OCI-LY1 (cell line): ENCODE measurements at regions not wholly inside any gene's neighbourhood (a gene's known extent, or its start where the extent isn't known, plus 50 kb on each side); places are given as distances from the start of the nearest gene placed in this dataset.

ENCODE experiments used
- H2AFZ ChIP-seq: fragments of 200-600 bp; sonication (generic), shearing (Covaris generic); 2 replicates; pipeline ENCODE4 v1.6.0; 2014; ENCODE audit warnings: antibody characterized with exemption, mild to moderate bottlenecking, low read length
- H3F3A ChIP-seq: fragments of 200-600 bp; sonication (generic), shearing (Covaris generic); 2 replicates; pipeline ENCODE4 v1.6.0; 2014; ENCODE audit warnings: mild to moderate bottlenecking, antibody characterized with exemption, low read length, moderate library complexity; ENCODE audit not compliant: insufficient read depth
- H3K27ac ChIP-seq: fragments of 200-600 bp; sonication (generic); 2 replicates; pipeline ENCODE4 v1.5.1; 2014; ENCODE audit warnings: low read length, mixed run types, mild to moderate bottlenecking, low read depth; ENCODE audit not compliant: poor library complexity, severe bottlenecking
- H3K27me3 ChIP-seq: fragments of 200-600 bp; sonication (generic); 2 replicates; pipeline ENCODE4 v1.6.0; 2014; ENCODE audit warnings: antibody characterized with exemption, mild to moderate bottlenecking, low read length, moderate library complexity; ENCODE audit not compliant: insufficient read depth
- H3K36me3 ChIP-seq: fragments of 200-600 bp; sonication (generic); 2 replicates; pipeline ENCODE4 v1.6.1; 2014; ENCODE audit warnings: mild to moderate bottlenecking, antibody characterized with exemption, low read length, moderate library complexity, mixed read lengths; ENCODE audit not compliant: insufficient read depth
- H3K4me1 ChIP-seq: fragments of 200-600 bp; sonication (generic); 2 replicates; pipeline ENCODE4 v1.5.1; 2014; ENCODE audit warnings: mild to moderate bottlenecking, low read length, moderate library complexity; ENCODE audit not compliant: insufficient read depth, severe bottlenecking
- H3K4me2 ChIP-seq: fragments of 200-600 bp; sonication (generic), shearing (Covaris generic); 2 replicates; pipeline ENCODE4 v1.6.1; 2014; ENCODE audit warnings: low read length
- H3K4me3 ChIP-seq: fragments of 200-600 bp; sonication (generic); 2 replicates; pipeline ENCODE4 v1.5.1; 2014; ENCODE audit warnings: low read length, low read depth, mild to moderate bottlenecking, mixed read lengths; ENCODE audit not compliant: poor library complexity, severe bottlenecking
- H3K79me2 ChIP-seq: fragments of 200-600 bp; shearing (Covaris generic); 2 replicates; pipeline ENCODE4 v1.6.1; 2016; ENCODE audit warnings: mixed run types, low read length, mixed read lengths; ENCODE audit not compliant: insufficient read depth
- H3K9ac ChIP-seq: fragments of 200-600 bp; sonication (generic), shearing (Covaris generic); 2 replicates; pipeline ENCODE4 v1.6.1; 2014; ENCODE audit warnings: mild to moderate bottlenecking, low read length, mixed read lengths
- H3K9me2 ChIP-seq: fragments of 200-600 bp; sonication (generic), shearing (Covaris generic); 2 replicates; pipeline ENCODE4 v1.6.1; 2014; ENCODE audit warnings: low read depth, mild to moderate bottlenecking, low read length, mixed read lengths
- H3K9me3 ChIP-seq: fragments of 200-600 bp; shearing (Covaris generic); 2 replicates; pipeline ENCODE4 v1.6.1; 2014; ENCODE audit warnings: low read length, mixed read lengths
- H4K20me1 ChIP-seq: fragments of 200-600 bp; sonication (generic), shearing (Covaris generic); 2 replicates; pipeline ENCODE4 v1.6.0; 2016; ENCODE audit warnings: mild to moderate bottlenecking, low read length; ENCODE audit not compliant: insufficient read depth
- EZH2 ChIP-seq: fragments of 200-600 bp; sonication (generic), shearing (Covaris generic); IDR thresholded peaks from 2 replicates; pipeline ENCODE4 v1.8.0; 2017; ENCODE audit warnings: borderline replicate concordance, mixed run types, mild to moderate bottlenecking, antibody characterized with exemption, low read length, moderate library complexity, mixed read lengths
- TF ChIP-seq, protein P1 (sequence below): fragments of 200-600 bp; sonication (generic), shearing (Covaris generic); IDR thresholded peaks from 2 replicates; pipeline ENCODE4 v1.5.1; 2017; ENCODE audit warnings: mild to moderate bottlenecking, antibody characterized with exemption, low read length, moderate library complexity, mixed read lengths

DNA sequence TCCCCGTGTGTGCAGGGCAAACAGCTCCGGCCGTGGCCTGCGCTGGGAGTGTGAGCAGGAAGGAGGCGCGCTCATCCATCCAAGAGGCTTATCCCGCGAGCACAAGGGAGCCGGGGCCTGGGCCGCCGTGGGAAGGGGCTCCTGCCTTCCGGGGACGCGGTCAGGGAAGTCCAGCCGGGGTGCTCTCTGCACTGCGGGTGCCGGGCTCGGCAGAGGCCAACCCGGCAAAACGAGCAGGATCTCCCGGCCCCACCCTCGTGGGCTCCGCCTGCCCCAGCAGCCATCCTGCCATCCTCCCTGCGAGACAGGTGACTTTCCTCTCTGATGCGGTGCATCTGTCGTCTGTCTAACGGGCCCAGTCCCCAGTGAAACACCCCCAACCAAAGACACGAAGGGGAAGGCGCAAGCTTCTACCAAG is 244.2 kb downstream of the AUH start:
- no peaks in the 10 kb centered on the region for H4K20me1 ChIP-seq
- H3K9me3 ChIP-seq = no peaks in the 10 kb centered on the region
- H3K79me2 ChIP-seq = no peaks in the 10 kb centered on the region
- H3K9ac ChIP-seq = no peak overlapping the region
- H3F3A ChIP-seq = no peaks in the 10 kb centered on the region
- H3K36me3 ChIP-seq = no peaks in the 10 kb centered on the region
- TF ChIP-seq, protein P1, sequence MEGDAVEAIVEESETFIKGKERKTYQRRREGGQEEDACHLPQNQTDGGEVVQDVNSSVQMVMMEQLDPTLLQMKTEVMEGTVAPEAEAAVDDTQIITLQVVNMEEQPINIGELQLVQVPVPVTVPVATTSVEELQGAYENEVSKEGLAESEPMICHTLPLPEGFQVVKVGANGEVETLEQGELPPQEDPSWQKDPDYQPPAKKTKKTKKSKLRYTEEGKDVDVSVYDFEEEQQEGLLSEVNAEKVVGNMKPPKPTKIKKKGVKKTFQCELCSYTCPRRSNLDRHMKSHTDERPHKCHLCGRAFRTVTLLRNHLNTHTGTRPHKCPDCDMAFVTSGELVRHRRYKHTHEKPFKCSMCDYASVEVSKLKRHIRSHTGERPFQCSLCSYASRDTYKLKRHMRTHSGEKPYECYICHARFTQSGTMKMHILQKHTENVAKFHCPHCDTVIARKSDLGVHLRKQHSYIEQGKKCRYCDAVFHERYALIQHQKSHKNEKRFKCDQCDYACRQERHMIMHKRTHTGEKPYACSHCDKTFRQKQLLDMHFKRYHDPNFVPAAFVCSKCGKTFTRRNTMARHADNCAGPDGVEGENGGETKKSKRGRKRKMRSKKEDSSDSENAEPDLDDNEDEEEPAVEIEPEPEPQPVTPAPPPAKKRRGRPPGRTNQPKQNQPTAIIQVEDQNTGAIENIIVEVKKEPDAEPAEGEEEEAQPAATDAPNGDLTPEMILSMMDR = no peak
- no peak for TF ChIP-seq EZH2
- no peak overlapping the region for H2AFZ ChIP-seq
- H3K4me2 ChIP-seq = no peak overlapping the region
- H3K4me3 ChIP-seq = no peak overlapping the region
- H3K27me3 ChIP-seq = no peaks in the 10 kb centered on the region; the same call in 1 of the 2 replicates
- H3K4me1 ChIP-seq = no peaks in the 10 kb centered on the region
- H3K9me2 ChIP-seq = no peaks in the 10 kb centered on the region
- no peak overlapping the region for H3K27ac ChIP-seq

GRCh38 chr9:91117959-91118703 is 243.6 kb downstream of the AUH start:
- no peak for TF ChIP-seq EZH2
- TF ChIP-seq, protein P1 = no peak
- Histone ChIP-seq H3K9me2 (no peaks in the 10 kb centered on the region), H3F3A (no peaks in the 10 kb centered on the region), H3K27ac (no peak overlapping the region), H3K9me3 (no peaks in the 10 kb centered on the region), H3K27me3 (no peaks in the 10 kb centered on the region; the same call in 1 of the 2 replicates), H3K9ac (no peak overlapping the region), H3K4me3 (no peak overlapping the region), H3K79me2 (no peaks in the 10 kb centered on the region), H2AFZ (no peak overlapping the region), H3K4me1 (no peaks in the 10 kb centered on the region), H3K36me3 (no peaks in the 10 kb centered on the region), H3K4me2 (no peak overlapping the region), H4K20me1 (no peaks in the 10 kb centered on the region)

- Histone ChIP-seq H2AFZ (no peak overlapping the region), H3K4me3 (no peak overlapping the region), H3K4me2 (no peak overlapping the region)
These were observed 243.1 kb downstream of the AUH start for GRCh38 chr9:91118704-91119025.

More at GRCh38 chr9:91118704-91119025, 243.1 kb downstream of the AUH start:
- no peaks in the 10 kb centered on the region for H4K20me1 ChIP-seq
- no peaks in the 10 kb centered on the region for H3K9me2 ChIP-seq
- no peaks in the 10 kb centered on the region for H3K4me1 ChIP-seq
- TF ChIP-seq, protein P1 = no peak
- TF ChIP-seq EZH2 = no peak
- H3K9me3 ChIP-seq = no peaks in the 10 kb centered on the region
- H3F3A ChIP-seq = no peaks in the 10 kb centered on the region
- H3K9ac ChIP-seq = no peak overlapping the region
- no peak overlapping the region for H3K27ac ChIP-seq
- no peaks in the 10 kb centered on the region for H3K36me3 ChIP-seq
- no peaks in the 10 kb centered on the region; the same call in 1 of the 2 replicates for H3K27me3 ChIP-seq
- H3K79me2 ChIP-seq = no peaks in the 10 kb centered on the region
